NCI-H2107 treated with DMSO at 0.1 percent for 48 hours (cell line): ENCODE measurements at regions not wholly inside any gene's neighbourhood (a gene's known extent, or its start where the extent isn't known, plus 50 kb on each side); places are given as distances from the start of the nearest gene placed in this dataset.
"Not testable (repeated sequence)": the region's sequence is repeated elsewhere in the genome, so short reads cannot be mapped to it uniquely, and the experiment has no call there.

ENCODE experiments used
- DNase-seq: peaks from one replicate; lab custom pipeline; 2025; ENCODE audit not compliant: unreplicated experiment; lab: John Stamatoyannopoulos, UW

GRCh38 chr10:65548001-65548400 is 1377.8 kb upstream of the LRRTM3 start:
- DNase-seq: no peak

- no peak for DNase-seq
Measured at GRCh38 chr10:65550761-65551160, 1375.1 kb upstream of the LRRTM3 start.

- DNase-seq: no peak
Measured at GRCh38 chr10:65555192-65555591, 1370.6 kb upstream of the LRRTM3 start.

GRCh38 chr10:65556006-65556405 is 1369.8 kb upstream of the LRRTM3 start:
- no peak for DNase-seq

- DNase-seq: no peak
Measured at GRCh38 chr10:65559369-65559768, 1366.5 kb upstream of the LRRTM3 start.

GRCh38 chr10:65565246-65565645 is 1360.6 kb upstream of the LRRTM3 start:
- DNase-seq: no peak

GRCh38 chr10:65566906-65567305 is 1358.9 kb upstream of the LRRTM3 start:
- DNase-seq: no peak

GRCh38 chr10:65570143-65571010 is 1355.5 kb upstream of the LRRTM3 start:
- DNase-seq: no peak

- no peak for DNase-seq
Measured at GRCh38 chr10:65571011-65571570, 1354.7 kb upstream of the LRRTM3 start.

GRCh38 chr10:65581426-65582026 is 1344.3 kb upstream of the LRRTM3 start:
- DNase-seq: no peak

GRCh38 chr10:65602182-65602865 is 1323.5 kb upstream of the LRRTM3 start:
- no peak for DNase-seq

GRCh38 chr10:65611592-65611991 is 1314.2 kb upstream of the LRRTM3 start:
- DNase-seq: no peak

GRCh38 chr10:65614956-65615565 is 1310.8 kb upstream of the LRRTM3 start:
- no peak for DNase-seq

GRCh38 chr10:65618126-65618525 is 1307.7 kb upstream of the LRRTM3 start:
- DNase-seq: no peak

GRCh38 chr10:65620404-65621048 is 1305.3 kb upstream of the LRRTM3 start:
- DNase-seq: no peak

GRCh38 chr10:65622608-65623007 is 1303.2 kb upstream of the LRRTM3 start:
- no peak for DNase-seq

GRCh38 chr10:65628493-65629139 is 1297.2 kb upstream of the LRRTM3 start:
- no peak for DNase-seq

- no peak for DNase-seq
Measured at GRCh38 chr10:65660006-65660405, 1265.8 kb upstream of the LRRTM3 start.

- DNase-seq: no peak
Measured at GRCh38 chr10:65670087-65670486, 1255.7 kb upstream of the LRRTM3 start.

- not testable (repeated sequence) for DNase-seq
Measured at GRCh38 chr10:65670596-65670995, 1255.2 kb upstream of the LRRTM3 start.
